ENCODE measurements at regions not wholly inside any gene's neighbourhood (a gene's known extent, or its start where the extent isn't known, plus 50 kb on each side); places are given as distances from the start of the nearest gene placed in this dataset.

DNA sequence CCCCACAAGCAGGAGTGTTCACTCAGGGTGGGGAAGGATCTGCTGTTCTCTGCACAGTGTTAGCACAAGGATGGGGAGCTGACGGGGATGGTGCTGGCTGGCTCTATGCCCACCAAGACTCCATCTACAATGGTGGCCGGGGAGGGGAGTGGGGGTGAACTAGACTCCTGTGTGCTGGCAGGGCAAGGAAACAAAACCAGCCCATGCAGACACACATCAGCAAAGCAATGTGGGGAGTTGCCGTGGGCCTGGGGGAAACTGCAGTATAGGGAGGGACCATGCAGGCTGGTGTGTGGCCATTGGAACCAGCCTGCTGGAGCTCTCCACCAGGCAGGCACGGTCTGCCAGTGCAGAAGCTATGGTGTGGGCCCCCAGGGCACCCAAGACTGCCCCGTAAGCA lies 195.1 kb downstream of the PWWP3B start:
- no peak overlapping the region for H3K4me3 ChIP-seq (replicated peaks; ENCODE audit: low read depth, low read length)
- TF ChIP-seq, protein P1, sequence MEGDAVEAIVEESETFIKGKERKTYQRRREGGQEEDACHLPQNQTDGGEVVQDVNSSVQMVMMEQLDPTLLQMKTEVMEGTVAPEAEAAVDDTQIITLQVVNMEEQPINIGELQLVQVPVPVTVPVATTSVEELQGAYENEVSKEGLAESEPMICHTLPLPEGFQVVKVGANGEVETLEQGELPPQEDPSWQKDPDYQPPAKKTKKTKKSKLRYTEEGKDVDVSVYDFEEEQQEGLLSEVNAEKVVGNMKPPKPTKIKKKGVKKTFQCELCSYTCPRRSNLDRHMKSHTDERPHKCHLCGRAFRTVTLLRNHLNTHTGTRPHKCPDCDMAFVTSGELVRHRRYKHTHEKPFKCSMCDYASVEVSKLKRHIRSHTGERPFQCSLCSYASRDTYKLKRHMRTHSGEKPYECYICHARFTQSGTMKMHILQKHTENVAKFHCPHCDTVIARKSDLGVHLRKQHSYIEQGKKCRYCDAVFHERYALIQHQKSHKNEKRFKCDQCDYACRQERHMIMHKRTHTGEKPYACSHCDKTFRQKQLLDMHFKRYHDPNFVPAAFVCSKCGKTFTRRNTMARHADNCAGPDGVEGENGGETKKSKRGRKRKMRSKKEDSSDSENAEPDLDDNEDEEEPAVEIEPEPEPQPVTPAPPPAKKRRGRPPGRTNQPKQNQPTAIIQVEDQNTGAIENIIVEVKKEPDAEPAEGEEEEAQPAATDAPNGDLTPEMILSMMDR (IDR thresholded peaks at IDR 0.05; ENCODE audit: low read length, missing control alignments), result no peak
- no peak for DNase-seq (ENCODE audit: low read depth)

DNA sequence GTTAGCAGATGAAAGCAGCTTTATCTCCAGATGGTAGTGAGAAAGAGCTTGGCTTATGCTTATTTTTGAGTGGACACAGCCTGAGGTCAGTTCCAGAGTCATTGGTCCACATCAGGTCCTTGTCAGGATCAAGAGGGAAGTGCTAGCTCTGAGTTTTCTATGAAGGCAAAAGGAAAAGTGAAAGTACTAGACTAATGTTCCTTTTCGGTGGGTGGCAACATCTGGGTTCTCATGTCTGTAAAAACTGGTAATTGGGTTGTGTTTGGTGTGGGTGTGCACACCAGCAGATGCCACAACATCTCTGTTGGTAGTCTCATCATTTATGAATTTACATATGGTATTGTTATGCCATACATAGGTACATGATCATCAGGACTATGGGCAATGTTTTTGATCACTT lies 210.5 kb downstream of the PWWP3B start:
- DNase-seq (ENCODE audit: low read depth), result no peak
- TF ChIP-seq, protein P1 (IDR thresholded peaks at IDR 0.05; ENCODE audit: low read length, missing control alignments), result no peak
- no peak overlapping the region for H3K4me3 ChIP-seq (replicated peaks; ENCODE audit: low read depth, low read length)

DNA sequence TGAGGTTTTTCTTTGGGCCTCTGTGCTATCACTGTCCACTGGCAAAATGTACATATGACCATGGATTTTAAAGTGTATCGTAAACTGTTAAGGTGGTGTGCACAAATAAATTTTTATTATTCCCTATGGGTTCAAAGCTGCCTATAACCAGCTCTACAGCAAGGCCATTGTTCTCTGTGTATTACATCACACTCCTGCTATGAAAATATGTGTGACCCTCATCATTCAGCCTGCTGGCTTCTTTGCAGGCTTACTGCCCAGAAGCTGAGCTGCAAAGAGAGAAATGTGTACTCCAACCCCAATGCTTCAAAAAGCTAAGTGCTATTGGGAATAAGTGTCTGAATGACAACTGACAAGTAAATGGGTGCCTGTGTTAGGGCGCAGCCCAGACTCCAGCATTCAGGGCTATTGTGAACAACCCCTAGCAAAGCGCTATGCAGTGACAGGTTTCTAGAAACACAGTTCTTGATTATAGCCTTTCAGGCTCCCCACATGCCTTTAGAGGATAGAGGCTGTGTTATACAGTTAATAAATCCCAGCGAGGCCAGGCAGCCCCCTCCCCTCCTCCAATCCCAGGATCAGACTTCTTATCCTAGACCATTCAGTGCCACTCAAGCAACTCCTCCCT lies 220.4 kb upstream of the RADX start:
- DNase-seq (ENCODE audit: low read depth), result peak; percentile 44
- H3K4me3 ChIP-seq (replicated peaks; ENCODE audit: low read depth, low read length), result no peak overlapping the region
- TF ChIP-seq, protein P1 (IDR thresholded peaks at IDR 0.05; ENCODE audit: low read length, missing control alignments), result no peak

DNA sequence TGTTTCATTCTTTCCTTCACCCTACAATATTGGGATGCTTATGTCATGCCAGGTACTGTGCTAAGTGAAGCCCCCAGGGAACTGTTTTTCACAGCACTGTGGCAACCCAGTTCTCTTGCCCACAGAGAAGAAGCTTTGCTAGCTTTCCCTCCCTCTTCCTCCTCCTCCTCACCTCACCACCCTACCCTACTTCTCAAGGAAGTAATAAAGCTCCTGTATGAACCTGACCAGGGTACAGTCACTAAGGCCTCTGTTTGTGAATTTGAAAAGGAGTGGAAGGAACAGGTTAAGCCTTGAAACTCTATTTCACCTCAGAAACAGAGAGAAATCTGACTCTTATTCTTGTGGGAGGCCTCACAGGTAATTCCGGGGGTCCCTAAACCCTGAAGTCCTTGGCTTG lies 219.4 kb upstream of the RADX start:
- H3K4me3 ChIP-seq (replicated peaks; ENCODE audit: low read depth, low read length), result no peak overlapping the region
- no peak for DNase-seq (ENCODE audit: low read depth)
- TF ChIP-seq, protein P1 (IDR thresholded peaks at IDR 0.05; ENCODE audit: low read length, missing control alignments), result no peak

DNA sequence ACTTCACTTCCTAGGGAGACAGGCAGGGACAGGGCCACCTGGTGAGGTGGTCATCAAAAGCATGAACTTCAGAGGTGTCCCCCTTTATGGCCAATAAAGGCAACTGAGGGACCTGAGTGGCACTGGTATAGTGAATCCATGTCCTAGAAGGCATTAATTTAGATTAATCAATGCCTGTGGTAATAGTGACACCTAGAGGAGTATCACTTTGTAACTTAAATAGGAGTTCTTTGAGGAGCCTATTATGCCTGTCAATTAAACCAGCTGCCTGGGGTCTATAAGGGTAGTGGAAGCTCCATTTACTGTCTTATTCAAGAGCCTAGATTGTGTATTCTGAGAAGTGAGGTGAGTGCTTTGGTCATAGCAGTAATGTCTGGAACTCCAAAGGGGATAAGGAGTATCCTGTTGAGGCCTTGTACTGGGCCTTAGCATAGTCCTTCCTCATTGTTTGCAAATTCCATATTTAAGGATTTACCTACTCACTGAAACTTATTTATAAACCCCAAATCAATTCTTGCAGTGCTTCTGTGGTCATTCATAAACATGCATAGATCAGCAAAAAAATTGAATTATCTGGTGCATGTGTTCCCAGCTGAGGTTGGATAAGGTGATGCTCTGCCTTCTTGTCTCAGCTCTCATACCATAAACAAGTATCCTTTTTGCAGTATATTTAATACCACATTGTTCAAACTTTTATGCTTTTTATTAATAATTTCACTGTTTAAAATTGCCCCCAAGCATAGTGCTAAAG lies 213.8 kb upstream of the RADX start:
- DNase-seq (ENCODE audit: low read depth), result peak; percentile 56
- H3K4me3 ChIP-seq (replicated peaks; ENCODE audit: low read depth, low read length), result no peak overlapping the region
- TF ChIP-seq, protein P1 (IDR thresholded peaks at IDR 0.05; ENCODE audit: low read length, missing control alignments), result peak; percentile 28

DNA sequence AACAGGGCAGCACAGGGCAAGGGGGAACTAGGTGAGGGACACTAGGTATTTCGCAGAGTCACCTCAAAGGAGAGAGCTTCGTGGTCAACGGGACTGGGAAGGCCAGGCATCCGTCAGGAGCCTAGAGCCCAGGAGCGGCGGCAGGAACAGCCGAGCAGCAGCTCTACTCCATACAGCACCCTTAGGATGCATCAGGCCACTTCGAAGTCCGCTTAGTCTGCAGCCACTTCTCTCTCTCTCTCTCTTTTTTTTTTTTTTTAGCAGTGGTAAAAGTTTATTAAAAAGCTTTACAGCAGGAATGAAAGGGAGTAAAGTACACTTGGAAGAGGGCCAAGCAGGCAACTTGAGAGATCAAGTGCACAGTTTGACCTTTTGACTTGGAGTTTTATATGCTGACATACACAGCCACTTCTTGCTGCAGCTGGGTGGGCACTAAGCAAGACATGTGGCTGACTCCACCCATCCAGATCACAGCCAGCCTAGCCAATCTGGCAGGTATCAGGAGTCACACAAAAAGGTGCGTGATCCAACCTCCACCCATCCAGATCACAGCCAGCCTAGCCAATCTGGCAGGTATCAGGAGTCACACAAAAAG lies 209.7 kb upstream of the RADX start:
- no peak overlapping the region for H3K4me3 ChIP-seq (replicated peaks; ENCODE audit: low read depth, low read length)
- TF ChIP-seq, protein P1 (IDR thresholded peaks at IDR 0.05; ENCODE audit: low read length, missing control alignments), result no peak
- DNase-seq (ENCODE audit: low read depth), result no peak

Measured in fibroblast of pulmonary artery (primary cell).